SK-MEL-5 (cell line): ENCODE measurements at regions not wholly inside any gene's neighbourhood (a gene's known extent, or its start where the extent isn't known, plus 50 kb on each side); places are given as distances from the start of the nearest gene placed in this dataset.

ENCODE experiments used
- DNase-seq: peaks from one replicate; pipeline ENCODE4 v3.0.0-alpha.2; 2016; ENCODE audit warnings: low read depth, low spot score
- in situ Hi-C: cut with HindIII; loops from 2 replicates; pipeline ENCODE4 v1.10.0; 2016; ENCODE audit warnings: low sequenced_read_pairs, high pct_unique_total_duplicates, low pct_unique_long_range_greater_than_20kb

GRCh38 chr1:29540801-29541357 is 304.6 kb downstream of the PTPRU start:
- no peak for DNase-seq
- in situ Hi-C loops = no loop called here

- no peak for DNase-seq
- in situ Hi-C loops = no loop called here
Measured at GRCh38 chr1:29539971-29540370, 303.6 kb downstream of the PTPRU start.

GRCh38 chr1:29538586-29538985 is 302.3 kb downstream of the PTPRU start:
- no peak for DNase-seq
- in situ Hi-C loops = no loop called here

- in situ Hi-C loops = no loop called here
- DNase-seq = no peak
Measured at GRCh38 chr1:29532751-29533150, 296.4 kb downstream of the PTPRU start.

GRCh38 chr1:29532285-29532684 is 296.0 kb downstream of the PTPRU start:
- DNase-seq = no peak

GRCh38 chr1:29531596-29531995 is 295.3 kb downstream of the PTPRU start:
- DNase-seq = no peak
- in situ Hi-C loops = no loop called here

More at GRCh38 chr1:29532285-29532684, 296.0 kb downstream of the PTPRU start:
- in situ Hi-C loops = no loop called here

- no peak for DNase-seq
- in situ Hi-C loops = no loop called here
Measured at GRCh38 chr1:29529677-29530278, 293.5 kb downstream of the PTPRU start.

- in situ Hi-C loops = no loop called here
Measured at GRCh38 chr1:29527314-29528004, 291.1 kb downstream of the PTPRU start.

GRCh38 chr1:29525941-29526340 is 289.6 kb downstream of the PTPRU start:
- in situ Hi-C loops = no loop called here
- no peak for DNase-seq

More at GRCh38 chr1:29527314-29528004, 291.1 kb downstream of the PTPRU start:
- DNase-seq = no peak

- DNase-seq = no peak
- in situ Hi-C loops = no loop called here
Measured at GRCh38 chr1:29524285-29525065, 288.2 kb downstream of the PTPRU start.

- in situ Hi-C loops = no loop called here
Measured at GRCh38 chr1:29523576-29523975, 287.3 kb downstream of the PTPRU start.

GRCh38 chr1:29523136-29523535 is 286.8 kb downstream of the PTPRU start:
- DNase-seq = no peak
- in situ Hi-C loops = no loop called here

More at GRCh38 chr1:29523576-29523975, 287.3 kb downstream of the PTPRU start:
- no peak for DNase-seq

- in situ Hi-C loops = no loop called here
- DNase-seq = no peak
Measured at GRCh38 chr1:29521811-29522580, 285.7 kb downstream of the PTPRU start.

GRCh38 chr1:29521438-29521715 is 285.1 kb downstream of the PTPRU start:
- in situ Hi-C loops = no loop called here

GRCh38 chr1:29520571-29521437 is 284.5 kb downstream of the PTPRU start:
- in situ Hi-C loops = no loop called here
- no peak for DNase-seq

More at GRCh38 chr1:29521438-29521715, 285.1 kb downstream of the PTPRU start:
- no peak for DNase-seq

GRCh38 chr1:29519788-29520110 is 283.4 kb downstream of the PTPRU start:
- DNase-seq = no peak
- in situ Hi-C loops = no loop called here

- in situ Hi-C loops = no loop called here
- no peak for DNase-seq
Measured at GRCh38 chr1:29519108-29519787, 282.9 kb downstream of the PTPRU start.
